Stimulated activated CD8-positive, alpha-beta memory T cell treated with anti-CD3 and anti-CD28 coated beads, Interleukin-12 subunit alpha, Interleukin-12 subunit beta, amount 100 ng/mL, for 1 hour (primary cell): ENCODE measurements at regions not wholly inside any gene's neighbourhood (a gene's known extent, or its start where the extent isn't known, plus 50 kb on each side); places are given as distances from the start of the nearest gene placed in this dataset.

Experiments used
- DNase-seq: peaks from one replicate; pipeline ENCODE4 v3.0.0-alpha.2; 2020; ENCODE audit warnings: low read depth

GRCh38 chr2:64371727-64372126 lies 82.2 kb upstream of the LGALSL start:
- DNase-seq: no peak

- no peak for DNase-seq
Observed at GRCh38 chr2:64374686-64375085, 79.3 kb upstream of the LGALSL start.

- no peak for DNase-seq
Observed at GRCh38 chr2:64376926-64377325, 77.0 kb upstream of the LGALSL start.

- no peak for DNase-seq
Observed at GRCh38 chr2:64379186-64379585, 74.8 kb upstream of the LGALSL start.

DNA sequence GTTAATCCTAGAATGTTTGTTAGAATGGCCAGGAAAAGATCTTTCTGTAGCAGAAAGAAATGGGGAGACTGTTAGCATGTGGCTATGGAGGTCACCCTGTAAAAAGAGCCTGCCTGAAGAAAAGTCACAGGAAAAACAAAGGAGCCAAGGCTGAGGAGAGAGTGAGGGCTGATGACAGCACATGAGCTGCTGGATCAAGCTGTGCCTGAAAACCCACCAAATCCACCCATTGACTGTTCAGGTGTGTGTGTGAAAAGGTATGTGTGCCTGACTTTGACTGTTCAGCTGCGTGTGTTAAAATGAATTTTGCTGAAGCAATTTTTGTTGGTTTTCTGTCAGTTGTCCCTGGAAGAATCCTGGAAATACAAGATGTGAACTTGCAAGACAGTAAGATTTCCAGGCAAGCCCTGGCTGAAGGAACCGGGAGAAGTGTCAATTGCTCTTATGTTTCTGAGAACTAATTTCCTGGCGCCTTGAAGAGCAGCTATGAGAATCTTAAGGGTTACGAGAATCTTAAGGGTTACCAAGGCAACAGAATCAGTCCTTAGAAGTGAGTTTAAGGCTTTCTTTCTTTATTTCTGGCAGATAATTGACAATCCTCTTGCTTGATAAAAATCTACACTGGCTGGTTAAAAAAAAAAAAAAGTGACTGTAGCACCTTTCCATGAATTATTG lies 73.0 kb upstream of the LGALSL start:
- no peak for DNase-seq

DNA sequence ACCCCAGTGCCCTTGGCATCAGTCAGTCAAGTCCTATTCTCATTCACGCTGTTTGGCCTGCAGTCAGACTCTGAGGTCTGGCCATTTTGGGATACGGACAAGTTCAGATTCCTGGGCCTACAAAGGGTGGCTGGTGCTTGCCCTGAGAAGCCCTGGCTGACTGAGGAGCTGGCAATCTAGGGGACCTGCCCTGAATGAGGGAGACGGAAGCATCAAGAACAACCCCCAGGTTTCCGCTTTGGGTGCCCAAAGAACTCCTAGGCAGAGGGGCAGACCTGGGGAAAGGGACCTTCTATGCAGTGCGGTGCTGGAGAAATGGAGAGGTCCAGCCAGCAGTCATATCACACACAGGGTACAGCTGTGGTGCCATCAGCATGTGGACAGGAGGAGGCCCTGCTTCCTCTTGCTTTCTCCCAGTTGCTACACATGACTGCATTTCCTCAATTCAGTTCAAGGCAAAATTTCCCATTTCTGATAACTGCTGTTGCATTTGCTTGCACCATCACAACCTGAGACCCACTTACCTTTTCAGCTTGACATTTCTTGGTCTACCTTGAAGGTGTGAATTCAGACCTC lies 70.9 kb upstream of the LGALSL start:
- DNase-seq: no peak

DNA sequence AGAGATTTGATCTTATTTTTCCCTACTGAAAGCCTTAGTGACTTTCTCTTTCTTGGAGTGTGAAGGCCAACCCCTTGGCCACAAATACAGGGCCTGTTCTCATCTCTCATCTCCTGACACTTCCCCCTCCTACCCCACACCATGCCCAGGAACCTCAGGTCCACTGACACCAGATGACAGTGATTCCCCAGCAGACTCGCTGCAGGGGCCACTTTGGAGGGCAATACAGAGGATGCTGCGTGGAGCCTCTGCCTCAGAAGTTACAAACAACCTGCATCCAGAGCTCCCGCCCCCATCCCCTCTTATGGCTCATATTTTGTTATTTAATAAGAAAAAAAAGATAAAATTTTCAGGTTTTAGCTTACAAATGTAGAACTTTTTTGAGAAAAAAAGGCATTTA lies 70.1 kb upstream of the LGALSL start:
- no peak for DNase-seq

GRCh38 chr2:64386676-64387075 lies 67.3 kb upstream of the LGALSL start:
- no peak for DNase-seq

DNA sequence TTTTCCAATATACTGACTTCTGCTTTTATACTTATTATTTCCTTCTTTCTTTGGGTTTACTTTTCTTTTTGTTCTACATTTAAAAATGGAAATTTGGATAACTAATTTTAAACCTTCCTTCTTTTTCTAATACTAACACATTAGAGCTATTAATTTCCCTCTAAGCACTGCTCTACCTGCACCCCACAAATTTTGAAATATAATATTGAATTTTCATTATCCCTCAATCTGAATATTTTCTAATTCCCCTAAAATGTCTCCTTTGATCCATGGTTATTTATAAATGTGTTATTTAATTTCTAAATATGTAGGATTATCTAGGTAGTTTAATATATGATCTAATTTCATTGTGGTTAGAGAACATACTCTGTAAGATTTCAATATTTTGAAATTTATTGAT lies 63.4 kb upstream of the LGALSL start:
- DNase-seq: no peak

DNA sequence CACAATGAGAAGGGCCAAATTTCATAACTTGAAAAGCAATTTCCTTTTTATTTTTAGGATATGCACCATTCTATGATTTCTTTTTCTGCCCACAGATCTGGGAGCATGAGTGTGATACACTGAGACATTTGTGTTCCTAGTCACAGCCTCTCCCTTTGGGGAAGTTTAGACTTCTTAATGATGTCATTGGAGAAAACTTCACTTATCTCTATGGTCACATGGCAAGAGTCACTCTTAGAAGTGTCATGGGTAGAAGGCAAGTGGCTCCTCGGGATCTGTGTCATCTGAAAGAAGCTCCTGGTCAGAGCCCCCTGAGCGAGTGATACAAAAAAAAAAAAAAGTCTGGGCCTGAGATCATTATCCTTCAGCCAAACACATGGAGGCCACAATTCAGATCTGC lies 62.5 kb upstream of the LGALSL start:
- DNase-seq: no peak

- DNase-seq: no peak
Observed at GRCh38 chr2:64391940-64392339, 62.0 kb upstream of the LGALSL start.

DNA sequence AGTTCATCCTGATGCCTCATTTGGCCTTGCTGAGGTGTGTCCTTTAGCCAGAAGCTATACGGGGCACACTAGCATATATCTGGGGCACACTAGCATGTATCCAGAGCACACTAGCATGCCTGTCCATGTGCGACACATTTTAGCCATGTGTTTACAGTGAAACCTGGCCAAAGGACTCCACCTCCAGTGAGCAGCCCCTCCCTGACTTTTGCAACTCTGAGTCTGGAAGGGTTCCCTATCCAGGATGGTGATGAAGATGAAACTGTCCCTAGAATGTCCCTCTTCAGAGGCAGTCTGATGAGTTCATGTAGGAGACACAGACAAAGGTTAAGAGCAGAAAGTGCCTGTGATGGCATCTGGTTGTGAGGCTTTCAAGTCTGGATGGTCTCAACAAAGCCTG lies 61.4 kb upstream of the LGALSL start:
- DNase-seq: no peak

- no peak for DNase-seq
Observed at GRCh38 chr2:64393383-64394010, 60.5 kb upstream of the LGALSL start.

DNA sequence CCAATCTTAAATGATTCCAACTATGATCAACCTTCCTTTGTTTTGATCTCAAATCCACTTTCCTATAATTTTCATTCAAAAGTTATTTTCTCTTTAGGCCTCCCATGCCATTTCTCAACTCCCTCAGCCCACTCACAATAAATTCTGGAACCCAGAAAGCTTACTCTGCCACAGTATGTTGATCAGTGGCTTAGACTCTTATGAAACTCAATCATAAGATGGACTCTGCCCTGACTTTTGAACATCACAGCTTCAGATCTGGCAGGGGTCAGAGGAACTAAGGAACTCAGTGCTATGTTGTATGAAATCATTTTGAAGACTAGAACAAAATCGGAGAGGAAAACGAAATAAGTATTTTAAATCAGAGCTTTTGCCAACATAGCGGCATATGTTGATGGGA lies 59.8 kb upstream of the LGALSL start:
- DNase-seq: no peak

GRCh38 chr2:64396001-64396400 lies 58.0 kb upstream of the LGALSL start:
- no peak for DNase-seq

DNA sequence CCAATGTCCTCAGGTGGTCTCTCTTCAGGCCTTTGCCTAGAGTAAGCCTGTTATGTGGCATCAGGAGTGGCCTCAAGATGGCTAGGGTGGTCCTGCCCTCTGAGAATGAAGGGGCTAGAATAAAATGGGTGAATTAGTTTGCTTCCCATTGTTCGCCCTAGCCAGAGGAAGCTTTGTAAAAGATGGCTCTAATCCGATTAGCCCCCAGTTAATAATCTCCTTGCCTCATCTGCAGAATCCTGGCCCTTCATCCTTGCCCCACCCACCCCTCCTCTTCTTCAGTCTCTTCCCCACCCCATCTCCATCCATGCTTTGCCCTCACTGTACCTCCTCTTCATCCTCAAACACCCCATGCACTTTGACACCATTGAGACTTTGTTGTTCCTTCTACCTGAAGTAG lies 57.4 kb upstream of the LGALSL start:
- DNase-seq: no peak

DNA sequence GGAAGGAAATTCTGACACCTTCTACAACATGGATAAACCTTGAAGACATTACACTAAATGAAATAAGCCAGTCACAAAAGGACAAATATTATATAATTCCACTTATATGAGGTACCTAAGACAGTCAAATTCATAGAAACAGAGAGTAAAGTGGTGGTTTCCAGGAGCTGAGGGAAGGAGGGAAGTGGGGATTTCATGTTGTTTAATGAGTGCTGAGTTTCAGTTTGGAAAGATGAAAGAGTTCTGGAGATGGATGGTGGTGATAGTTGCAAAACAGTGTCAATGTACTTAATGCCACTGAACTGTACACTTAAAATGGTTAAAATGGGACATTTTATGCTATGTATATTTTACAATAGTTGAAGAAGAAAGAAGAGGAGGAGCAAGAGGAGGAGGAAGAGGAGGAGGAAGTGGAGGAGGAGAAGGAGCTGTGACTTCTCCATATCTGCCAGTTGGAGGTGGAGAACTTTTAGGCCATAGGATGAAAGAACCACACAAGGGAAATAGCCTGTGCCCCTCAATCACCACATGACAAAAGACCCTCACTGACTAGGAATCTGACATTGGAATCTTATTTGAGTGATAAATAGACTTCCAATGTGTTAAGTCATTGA lies 55.3 kb upstream of the LGALSL start:
- no peak for DNase-seq

- no peak for DNase-seq
Observed at GRCh38 chr2:64399521-64399920, 54.4 kb upstream of the LGALSL start.

GRCh38 chr2:64400105-64400728 lies 53.7 kb upstream of the LGALSL start:
- DNase-seq: no peak

GRCh38 chr2:64400733-64401528 lies 53.0 kb upstream of the LGALSL start:
- DNase-seq: no peak

- DNase-seq: no peak
Observed at GRCh38 chr2:64401529-64401880, 52.5 kb upstream of the LGALSL start.

DNA sequence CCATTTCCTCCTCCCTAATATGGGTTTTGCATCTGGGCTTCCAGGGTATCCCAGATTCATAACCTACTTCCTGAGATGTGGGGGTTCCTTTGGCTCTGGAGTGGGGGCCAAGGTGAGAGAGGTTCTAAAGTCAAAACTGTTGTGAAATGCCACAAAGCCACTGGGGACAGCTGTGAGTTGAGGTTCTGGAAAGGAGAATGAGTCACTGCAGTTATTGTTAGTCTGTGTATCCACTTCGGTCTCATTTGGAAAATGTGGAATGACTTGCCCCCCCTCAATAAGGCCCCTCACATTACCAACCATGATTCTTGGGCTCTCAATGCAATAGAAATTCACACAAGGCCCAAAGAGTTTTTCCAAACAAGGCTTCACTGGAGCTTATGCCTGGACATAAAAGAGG lies 51.1 kb upstream of the LGALSL start:
- DNase-seq: no peak
